GM21786 (cell line): ENCODE measurements at regions not wholly inside any gene's neighbourhood (a gene's known extent, or its start where the extent isn't known, plus 50 kb on each side); places are given as distances from the start of the nearest gene placed in this dataset.

Experiments used
- ATAC-seq: cut with Tn5 transposase; IDR thresholded peaks from one replicate; pipeline ENCODE4 v1.9.1; 2021; ENCODE audit not compliant: unreplicated experiment

- ATAC-seq: no peak
Measured at GRCh38 chr3:168858327-168858726, 762.6 kb upstream of the GOLIM4 start.

GRCh38 chr3:168850109-168850508 lies 754.4 kb upstream of the GOLIM4 start:
- ATAC-seq: no peak

GRCh38 chr3:168847291-168847883 lies 751.7 kb upstream of the GOLIM4 start:
- ATAC-seq: peak; percentile 71

- ATAC-seq: no peak
Measured at GRCh38 chr3:168844894-168845482, 749.3 kb upstream of the GOLIM4 start.

GRCh38 chr3:168844472-168844871 lies 748.7 kb upstream of the GOLIM4 start:
- ATAC-seq: no peak

- ATAC-seq: no peak
Measured at GRCh38 chr3:168843481-168843880, 747.8 kb upstream of the GOLIM4 start.

- ATAC-seq: no peak
Measured at GRCh38 chr3:168839653-168840052, 743.9 kb upstream of the GOLIM4 start.

- no peak for ATAC-seq
Measured at GRCh38 chr3:168834558-168834957, 738.8 kb upstream of the GOLIM4 start.

GRCh38 chr3:168828943-168829342 lies 733.2 kb upstream of the GOLIM4 start:
- no peak for ATAC-seq

GRCh38 chr3:168828536-168828935 lies 732.8 kb upstream of the GOLIM4 start:
- ATAC-seq: no peak

- ATAC-seq: no peak
Measured at GRCh38 chr3:168828014-168828413, 732.3 kb upstream of the GOLIM4 start.

- no peak for ATAC-seq
Measured at GRCh38 chr3:168824107-168824506, 728.4 kb upstream of the GOLIM4 start.

- no peak for ATAC-seq
Measured at GRCh38 chr3:168823466-168823865, 727.7 kb upstream of the GOLIM4 start.

GRCh38 chr3:168820810-168821415 lies 725.2 kb upstream of the GOLIM4 start:
- ATAC-seq: no peak

GRCh38 chr3:168817177-168817576 lies 721.5 kb upstream of the GOLIM4 start:
- ATAC-seq: no peak

- ATAC-seq: no peak
Measured at GRCh38 chr3:168815946-168816345, 720.2 kb upstream of the GOLIM4 start.

- ATAC-seq: no peak
Measured at GRCh38 chr3:168813225-168813802, 717.6 kb upstream of the GOLIM4 start.

- no peak for ATAC-seq
Measured at GRCh38 chr3:168812234-168812633, 716.5 kb upstream of the GOLIM4 start.

- no peak for ATAC-seq
Measured at GRCh38 chr3:168808596-168808995, 712.9 kb upstream of the GOLIM4 start.

GRCh38 chr3:168807448-168807847 lies 711.7 kb upstream of the GOLIM4 start:
- no peak for ATAC-seq

GRCh38 chr3:168806871-168807270 lies 711.1 kb upstream of the GOLIM4 start:
- no peak for ATAC-seq

- no peak for ATAC-seq
Measured at GRCh38 chr3:168803536-168803935, 707.8 kb upstream of the GOLIM4 start.
